SJSA1 (cell line): ENCODE measurements at regions not wholly inside any gene's neighbourhood (a gene's known extent, or its start where the extent isn't known, plus 50 kb on each side); places are given as distances from the start of the nearest gene placed in this dataset.

Experiments
- DNase-seq, 2 experiments: peaks; one replicate each; pipeline ENCODE4 v3.0.0-alpha.2; 2015 to 2020; ENCODE audit warnings: low spot score in 2 of 2, low read depth in 1 of 2
- H3K27ac ChIP-seq: fragments of 250-450 bp; sonication (Bioruptor Pico); 2 replicates; pipeline ENCODE4 v1.5.1; 2020; ENCODE audit warnings: mild to moderate bottlenecking, moderate library complexity
- H3K27me3 ChIP-seq: fragments of 250-450 bp; sonication (Bioruptor Pico); replicated peaks from 2 replicates; pipeline ENCODE4 v1.5.1; 2020; ENCODE audit warnings: mild to moderate bottlenecking, moderate library complexity
- H3K36me3 ChIP-seq: fragments of 250-450 bp; sonication (Bioruptor Pico); 2 replicates; pipeline ENCODE4 v1.5.1; 2020; ENCODE audit warnings: mild to moderate bottlenecking
- H3K4me1 ChIP-seq: fragments of 250-450 bp; sonication (Bioruptor Pico); replicated peaks from 2 replicates; pipeline ENCODE4 v1.6.1; 2021; ENCODE audit warnings: mild to moderate bottlenecking
- H3K4me3 ChIP-seq: fragments of 250-450 bp; sonication (Bioruptor Pico); 2 replicates; pipeline ENCODE4 v1.5.1; 2020; ENCODE audit warnings: mild to moderate bottlenecking
- H3K9me3 ChIP-seq: fragments of 250-450 bp; sonication (Bioruptor Pico); replicated peaks from 2 replicates; pipeline ENCODE4 v1.5.1; 2020; ENCODE audit warnings: mild to moderate bottlenecking

GRCh38 chr6:105882828-105883227 is 203.3 kb upstream of the PRDM1 start:
- no peaks in the 10 kb centered on the region for H3K36me3 ChIP-seq
- H3K27ac ChIP-seq = no peak overlapping the region
- H3K4me3 ChIP-seq = no peak overlapping the region
- H3K4me1 ChIP-seq = no peaks in the 10 kb centered on the region
- DNase-seq = no peak
- no peaks in the 10 kb centered on the region for H3K9me3 ChIP-seq
- H3K27me3 ChIP-seq = peaks cover 2% of the 10 kb centered on the region; the same call in 1 of the 2 replicates

GRCh38 chr6:105882121-105882803 is 203.9 kb upstream of the PRDM1 start:
- H3K4me3 ChIP-seq = no peak overlapping the region
- H3K9me3 ChIP-seq = no peaks in the 10 kb centered on the region
- no peaks in the 10 kb centered on the region for H3K4me1 ChIP-seq
- no peak overlapping the region for H3K27ac ChIP-seq
- peaks cover 2% of the 10 kb centered on the region; the same call in 1 of the 2 replicates for H3K27me3 ChIP-seq
- DNase-seq = no peak
- H3K36me3 ChIP-seq = no peaks in the 10 kb centered on the region

- DNase-seq = no peak
- Histone ChIP-seq H3K36me3 (no peaks in the 10 kb centered on the region), H3K4me3 (no peak overlapping the region), H3K4me1 (no peaks in the 10 kb centered on the region), H3K9me3 (no peaks in the 10 kb centered on the region), H3K27ac (no peak overlapping the region), H3K27me3 (peaks cover 2% of the 10 kb centered on the region; the same call in 1 of the 2 replicates)
Observed at GRCh38 chr6:105881608-105882007, 204.5 kb upstream of the PRDM1 start.

GRCh38 chr6:105880030-105880492 is 206.1 kb upstream of the PRDM1 start:
- Histone ChIP-seq H3K27ac (no peak overlapping the region), H3K9me3 (no peaks in the 10 kb centered on the region), H3K4me1 (no peaks in the 10 kb centered on the region), H3K36me3 (no peaks in the 10 kb centered on the region), H3K4me3 (no peak overlapping the region), H3K27me3 (peaks cover 2% of the 10 kb centered on the region; the same call in 1 of the 2 replicates)
- DNase-seq = no peak

- no peaks in the 10 kb centered on the region for H3K4me1 ChIP-seq
- H3K4me3 ChIP-seq = no peak overlapping the region
- H3K27ac ChIP-seq = no peak overlapping the region
- DNase-seq = no peak
- no peaks in the 10 kb centered on the region for H3K9me3 ChIP-seq
- no peaks in the 10 kb centered on the region for H3K36me3 ChIP-seq
- peaks cover 2% of the 10 kb centered on the region; the same call in 1 of the 2 replicates for H3K27me3 ChIP-seq
Observed at GRCh38 chr6:105879146-105879545, 207.0 kb upstream of the PRDM1 start.

- no peak for DNase-seq
- H3K27ac ChIP-seq = no peak overlapping the region
Observed at GRCh38 chr6:105875974-105876640, 210.0 kb upstream of the PRDM1 start.

GRCh38 chr6:105874835-105875626 is 211.1 kb upstream of the PRDM1 start:
- DNase-seq = no peak
- Histone ChIP-seq H3K27me3 (peaks cover 7% of the 10 kb centered on the region; the same call in 1 of the 2 replicates), H3K4me3 (no peak overlapping the region), H3K4me1 (no peaks in the 10 kb centered on the region), H3K36me3 (no peaks in the 10 kb centered on the region), H3K9me3 (no peaks in the 10 kb centered on the region), H3K27ac (no peak overlapping the region)

More at GRCh38 chr6:105875974-105876640, 210.0 kb upstream of the PRDM1 start:
- Histone ChIP-seq H3K36me3 (no peaks in the 10 kb centered on the region), H3K9me3 (no peaks in the 10 kb centered on the region), H3K4me1 (no peaks in the 10 kb centered on the region), H3K27me3 (peaks cover 5% of the 10 kb centered on the region; the same call in 1 of the 2 replicates), H3K4me3 (no peak overlapping the region)

- Histone ChIP-seq H3K27ac (no peak overlapping the region), H3K27me3 (0 out of 2 replicates have a peak, but pooled peaks cover 5% of the 10 kb centered on the region), H3K4me1 (no peaks in the 10 kb centered on the region), H3K4me3 (no peak overlapping the region), H3K9me3 (no peaks in the 10 kb centered on the region), H3K36me3 (no peaks in the 10 kb centered on the region)
- DNase-seq = no peak
Observed at GRCh38 chr6:105873799-105874198, 212.3 kb upstream of the PRDM1 start.

- 0 out of 2 replicates have a peak, but pooled peaks cover 5% of the 10 kb centered on the region for H3K27me3 ChIP-seq
- DNase-seq = no peak
- no peaks in the 10 kb centered on the region for H3K36me3 ChIP-seq
Observed at GRCh38 chr6:105873211-105873704, 212.9 kb upstream of the PRDM1 start.

GRCh38 chr6:105872249-105872648 is 213.9 kb upstream of the PRDM1 start:
- no peaks in the 10 kb centered on the region for H3K36me3 ChIP-seq
- no peak overlapping the region for H3K4me3 ChIP-seq
- no peaks in the 10 kb centered on the region for H3K4me1 ChIP-seq
- H3K9me3 ChIP-seq = no peaks in the 10 kb centered on the region
- 0 out of 2 replicates have a peak, but pooled peaks cover 5% of the 10 kb centered on the region for H3K27me3 ChIP-seq
- H3K27ac ChIP-seq = no peak overlapping the region
- DNase-seq = no peak

More at GRCh38 chr6:105873211-105873704, 212.9 kb upstream of the PRDM1 start:
- Histone ChIP-seq H3K4me3 (no peak overlapping the region), H3K9me3 (no peaks in the 10 kb centered on the region), H3K27ac (no peak overlapping the region), H3K4me1 (no peaks in the 10 kb centered on the region)

- Histone ChIP-seq H3K36me3 (no peaks in the 10 kb centered on the region), H3K27me3 (0 out of 2 replicates have a peak, but pooled peaks cover 5% of the 10 kb centered on the region), H3K4me3 (no peak overlapping the region), H3K4me1 (no peaks in the 10 kb centered on the region), H3K27ac (no peak overlapping the region), H3K9me3 (no peaks in the 10 kb centered on the region)
- DNase-seq = no peak
Observed at GRCh38 chr6:105871542-105871941, 214.6 kb upstream of the PRDM1 start.

- H3K36me3 ChIP-seq = no peaks in the 10 kb centered on the region
Observed at GRCh38 chr6:105869835-105870440, 216.2 kb upstream of the PRDM1 start.

GRCh38 chr6:105868823-105869460 is 217.2 kb upstream of the PRDM1 start:
- Histone ChIP-seq H3K4me1 (no peaks in the 10 kb centered on the region), H3K9me3 (no peaks in the 10 kb centered on the region), H3K27ac (no peak overlapping the region), H3K27me3 (0 out of 2 replicates have a peak, but pooled peaks cover 5% of the 10 kb centered on the region), H3K36me3 (no peaks in the 10 kb centered on the region), H3K4me3 (no peak overlapping the region)
- DNase-seq = no peak

More at GRCh38 chr6:105869835-105870440, 216.2 kb upstream of the PRDM1 start:
- Histone ChIP-seq H3K9me3 (no peaks in the 10 kb centered on the region), H3K27me3 (0 out of 2 replicates have a peak, but pooled peaks cover 5% of the 10 kb centered on the region), H3K4me3 (no peak overlapping the region), H3K4me1 (no peaks in the 10 kb centered on the region), H3K27ac (no peak overlapping the region)
- no peak for DNase-seq
